Umbilical cord (tissue), 1 donor: ENCODE measurements at regions not wholly inside any gene's neighbourhood (a gene's known extent, or its start where the extent isn't known, plus 50 kb on each side); places are given as distances from the start of the nearest gene placed in this dataset.
"Not testable (repeated sequence)": the region's sequence is repeated elsewhere in the genome, so short reads cannot be mapped to it uniquely, and the experiment has no call there.

Experiments used
- DNase-seq: peaks from one replicate; pipeline ENCODE4 v3.0.0-alpha.2; 2015; ENCODE audit warnings: low spot score

DNA sequence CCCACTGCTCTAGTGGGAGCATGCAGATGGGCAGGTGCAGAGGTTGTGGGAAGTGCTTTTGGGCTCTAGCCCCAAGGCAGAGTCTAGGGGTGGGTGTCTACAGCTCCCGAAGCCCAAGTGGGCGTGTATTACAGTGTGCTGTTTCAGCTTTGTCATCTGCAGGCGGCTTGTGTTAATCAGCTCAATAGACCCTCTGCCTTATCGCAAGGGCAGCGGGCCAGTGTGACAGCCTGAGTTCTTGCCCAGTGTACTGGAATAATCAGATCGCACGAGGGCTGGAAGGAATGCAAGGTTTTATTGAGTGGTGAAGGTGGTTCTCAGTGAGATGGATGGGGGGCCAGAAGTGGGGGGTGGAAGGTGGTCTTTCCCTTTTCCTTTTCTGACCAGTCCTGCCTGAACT is 529.4 kb upstream of the AMOT start:
- DNase-seq: no peak

DNA sequence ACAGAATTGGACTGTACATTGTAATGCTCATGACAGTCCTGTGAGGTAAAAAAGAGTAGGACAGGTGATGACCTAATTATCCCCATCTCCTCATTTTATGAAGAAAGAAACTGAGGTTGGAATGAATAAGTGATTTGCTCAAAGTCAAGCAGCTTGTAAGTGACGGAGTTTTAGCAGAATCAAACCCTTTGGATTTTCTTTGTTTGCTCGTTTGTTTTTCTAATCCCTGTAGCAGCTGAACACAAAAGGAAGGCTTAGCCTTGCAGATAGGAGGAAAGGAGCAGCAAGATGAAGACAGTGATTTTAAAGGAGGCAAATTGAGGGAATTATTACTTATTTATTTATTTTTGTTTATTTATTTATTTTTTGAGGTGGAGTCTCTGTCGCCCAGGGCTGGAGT is 528.4 kb upstream of the AMOT start:
- no peak for DNase-seq

DNA sequence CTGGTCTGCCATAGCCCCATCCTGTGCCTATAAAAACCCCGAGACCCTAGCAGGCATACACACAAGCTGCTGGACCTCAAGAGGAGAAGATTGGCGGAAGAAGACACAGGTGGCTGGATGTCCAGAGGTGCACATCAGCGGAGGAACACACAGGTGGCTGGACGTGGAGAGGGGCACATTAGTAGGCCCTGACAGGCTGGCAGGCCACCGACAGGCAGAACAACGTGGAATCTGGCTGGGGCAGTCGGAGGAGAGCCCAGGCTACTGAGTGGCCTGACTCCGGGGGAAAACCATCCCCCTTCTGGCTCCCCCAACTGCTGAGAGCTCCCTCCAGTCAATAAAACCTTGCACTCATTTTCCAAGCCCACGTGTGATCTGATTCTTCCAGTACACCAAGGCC is 512.5 kb upstream of the AMOT start:
- DNase-seq: no peak

DNA sequence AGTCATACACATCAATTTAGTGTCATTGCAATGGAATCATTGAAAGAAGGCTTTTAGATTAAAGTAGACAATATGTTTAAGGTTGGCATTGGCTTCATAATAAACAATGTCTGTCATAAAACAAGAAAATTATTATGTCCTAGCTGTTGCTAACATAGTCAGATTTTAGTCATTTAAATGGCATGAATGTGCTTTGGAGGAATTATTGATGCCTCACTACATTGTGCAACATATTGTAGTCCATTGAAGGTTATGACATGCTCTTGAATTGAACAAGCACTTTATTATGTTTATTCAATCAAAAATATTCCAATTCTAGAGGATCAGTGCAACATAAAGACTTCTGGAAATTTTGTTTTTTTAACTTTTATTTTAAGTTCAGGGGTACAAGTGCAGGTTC is 489.8 kb upstream of the AMOT start:
- DNase-seq: no peak

DNA sequence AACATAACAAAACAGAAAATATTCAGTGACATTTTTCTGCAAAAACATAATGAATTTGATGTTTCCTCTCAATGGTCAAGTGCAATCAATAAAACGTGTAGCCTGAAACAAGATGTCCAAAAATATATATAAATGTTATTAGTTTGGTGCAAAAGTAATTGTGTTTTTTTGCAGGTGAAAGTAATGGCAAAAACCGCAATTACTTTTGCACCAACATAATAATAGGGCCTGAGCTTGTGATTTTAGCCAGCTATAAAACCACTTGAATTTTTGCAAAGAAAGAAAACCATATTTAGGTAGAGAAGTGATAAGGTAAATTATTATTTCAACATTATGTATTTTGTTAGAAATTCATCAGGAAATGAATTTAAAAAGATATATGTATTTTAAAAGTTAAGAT is 475.3 kb upstream of the AMOT start:
- no peak for DNase-seq

DNA sequence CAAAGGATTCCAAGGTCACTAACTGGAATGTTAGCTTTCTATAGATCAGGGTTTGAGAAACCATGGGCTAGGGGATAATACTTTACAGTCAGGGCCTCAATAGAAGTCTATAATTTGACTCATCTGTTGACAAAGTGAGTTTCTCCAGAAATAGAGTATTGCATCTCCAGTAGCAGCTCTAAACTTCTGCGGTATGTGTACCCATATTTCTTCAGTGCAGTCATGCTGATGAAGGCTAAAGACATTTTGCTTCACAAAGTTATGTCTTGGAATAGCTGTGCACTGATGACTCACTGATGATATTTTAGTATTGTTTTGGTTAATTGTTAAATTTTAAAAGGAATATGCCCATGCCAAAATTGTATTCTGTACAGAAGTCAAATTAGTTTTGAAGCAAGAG is 464.9 kb upstream of the AMOT start:
- no peak for DNase-seq

DNA sequence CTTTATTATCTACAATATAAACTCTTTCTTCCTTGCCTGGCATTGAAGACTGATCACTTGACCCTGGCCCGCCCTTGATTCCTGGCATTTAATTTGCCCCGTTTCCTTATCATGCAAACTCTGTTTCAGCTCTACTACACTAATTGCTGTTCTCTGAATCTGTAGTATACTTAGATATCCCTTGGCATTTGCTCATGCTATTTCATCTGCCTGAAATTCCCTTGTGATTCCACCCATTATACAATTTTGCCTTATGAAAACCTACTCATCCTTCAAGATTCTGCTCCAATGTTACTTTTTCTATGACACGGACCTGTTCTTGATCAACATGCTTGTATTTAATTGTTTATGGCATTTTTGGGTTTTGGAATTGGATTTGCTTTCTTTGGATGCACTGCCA is 459.9 kb upstream of the AMOT start:
- DNase-seq: no peak

DNA sequence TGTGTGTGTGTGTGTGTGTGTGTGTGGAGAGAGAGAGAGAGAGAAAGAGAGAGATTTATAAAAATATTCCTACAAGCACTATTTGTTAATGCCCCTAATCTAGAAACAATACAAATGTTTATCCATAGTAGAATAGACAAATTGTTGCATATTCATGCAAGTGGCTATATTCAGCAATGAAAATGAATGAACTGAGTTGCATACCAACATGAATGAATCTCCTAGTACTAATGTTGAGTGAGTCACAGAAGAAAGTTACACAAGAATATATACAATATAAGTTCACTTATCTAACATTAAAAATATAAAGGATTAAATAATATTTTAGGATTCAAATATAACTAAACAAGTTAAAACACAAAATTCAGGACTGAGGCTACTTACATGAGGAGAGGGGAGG is 456.8 kb upstream of the AMOT start:
- no peak for DNase-seq

DNA sequence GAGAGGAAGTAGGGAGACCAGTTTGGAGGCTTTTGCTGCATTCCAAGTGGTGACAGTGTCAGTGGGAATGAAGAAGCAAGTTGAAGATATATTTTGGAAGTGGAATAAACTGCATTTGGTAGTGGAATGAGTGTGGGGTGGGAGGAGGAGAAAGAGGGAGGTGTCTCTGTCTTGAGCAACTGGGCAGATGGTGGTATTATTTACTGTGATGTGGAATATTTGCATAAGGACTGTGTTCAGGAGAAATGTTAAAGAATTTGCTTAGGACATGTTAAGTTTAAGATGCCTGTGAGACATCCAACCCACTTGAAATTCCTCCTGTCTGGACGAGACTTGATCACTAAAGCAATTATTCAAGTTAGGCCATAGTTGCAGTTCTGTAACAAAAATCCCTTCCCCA is 448.9 kb upstream of the AMOT start:
- DNase-seq: no peak

DNA sequence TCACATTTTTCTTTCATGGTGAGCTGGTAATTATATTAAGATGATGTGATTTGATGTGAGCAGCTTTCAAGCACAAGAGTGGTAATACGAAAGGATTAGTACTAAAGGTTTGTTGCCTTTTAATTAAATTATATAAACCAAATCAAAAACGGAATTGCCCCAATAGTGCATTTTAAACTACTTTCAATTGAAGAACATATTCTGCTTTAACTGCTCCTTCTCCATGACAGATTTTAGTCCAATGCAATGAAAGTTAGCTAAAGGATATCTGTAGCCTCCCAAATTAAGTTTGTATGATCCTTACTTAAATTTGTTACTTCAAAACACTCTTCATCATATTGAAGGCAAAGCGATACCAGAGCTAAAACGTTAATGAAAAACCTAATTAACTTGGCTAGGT is 447.1 kb upstream of the AMOT start:
- DNase-seq: no peak

DNA sequence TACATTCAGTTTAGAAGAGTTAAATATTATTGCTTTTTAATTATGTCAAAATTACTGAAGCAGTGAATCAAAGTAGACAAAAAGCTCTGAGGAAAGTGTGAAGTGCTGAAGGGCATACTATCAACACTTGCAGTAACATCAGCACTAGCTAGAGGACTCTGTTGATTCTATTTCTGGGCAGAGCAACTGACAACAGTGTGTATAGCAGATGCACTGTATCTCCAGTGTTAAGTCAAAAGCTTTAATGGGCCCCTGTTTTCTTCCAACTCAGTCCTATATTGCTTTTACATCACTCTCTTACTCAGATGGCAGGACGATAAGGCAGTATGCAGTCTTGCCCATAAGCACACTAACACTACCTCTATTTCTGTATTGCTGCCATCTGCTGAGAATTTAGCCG is 435.2 kb upstream of the AMOT start:
- no peak for DNase-seq

DNA sequence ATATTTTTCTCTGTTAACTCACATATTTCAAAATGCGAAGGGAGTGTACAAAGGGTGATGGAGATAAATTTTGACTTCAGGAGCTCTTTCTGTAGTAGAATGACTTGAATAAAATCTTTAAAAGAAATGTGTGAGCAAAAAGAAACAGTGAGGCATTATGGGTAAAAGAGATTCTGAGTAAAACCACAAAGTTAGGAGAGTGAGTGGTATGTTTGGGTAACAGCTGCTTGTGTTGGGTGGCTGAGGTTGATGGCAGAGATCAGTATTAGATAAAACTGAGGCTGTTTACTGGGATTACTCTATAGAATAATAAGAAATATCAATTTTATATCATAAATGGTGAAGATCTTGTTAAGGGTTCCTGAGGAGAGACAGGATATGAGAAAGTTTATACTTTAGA is 434.2 kb upstream of the AMOT start:
- DNase-seq: no peak

DNA sequence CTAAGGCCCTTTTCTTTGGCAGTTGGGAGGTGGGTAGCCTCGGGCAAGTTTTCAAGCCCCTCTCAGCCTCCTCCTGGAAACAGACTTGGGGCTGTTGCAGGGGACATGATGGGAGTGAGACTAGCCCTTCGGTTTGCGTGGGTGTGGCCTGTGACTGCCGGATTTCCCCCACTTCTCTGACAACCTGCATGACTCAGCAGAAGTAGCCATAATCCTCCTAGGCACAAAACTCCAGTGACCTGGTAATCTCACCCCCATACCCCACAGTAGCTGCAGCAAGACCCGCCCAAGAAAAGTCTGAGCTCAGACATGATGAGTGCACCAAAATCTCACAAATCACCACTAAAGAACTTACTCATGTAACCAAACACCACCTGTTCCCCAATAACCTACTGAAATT is 433.7 kb upstream of the AMOT start:
- no peak for DNase-seq

DNA sequence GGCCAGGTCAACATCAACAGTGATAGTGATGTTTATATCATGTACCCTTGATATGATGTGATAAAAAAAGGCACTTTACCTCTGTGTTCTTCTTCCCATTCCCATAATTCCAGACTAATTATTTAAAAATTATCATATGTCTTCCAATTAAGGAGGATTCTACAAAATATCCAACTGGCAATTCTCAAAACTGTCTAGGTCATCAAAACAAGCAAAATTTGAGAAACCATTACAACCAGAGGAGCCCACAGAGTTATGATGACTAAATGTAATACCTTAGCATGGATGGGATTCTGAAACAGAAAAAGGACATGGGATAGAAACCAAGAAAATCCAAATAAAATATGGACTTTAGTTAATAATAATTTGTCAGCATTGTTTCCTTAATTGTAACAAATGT is 428.6 kb upstream of the AMOT start:
- no peak for DNase-seq

DNA sequence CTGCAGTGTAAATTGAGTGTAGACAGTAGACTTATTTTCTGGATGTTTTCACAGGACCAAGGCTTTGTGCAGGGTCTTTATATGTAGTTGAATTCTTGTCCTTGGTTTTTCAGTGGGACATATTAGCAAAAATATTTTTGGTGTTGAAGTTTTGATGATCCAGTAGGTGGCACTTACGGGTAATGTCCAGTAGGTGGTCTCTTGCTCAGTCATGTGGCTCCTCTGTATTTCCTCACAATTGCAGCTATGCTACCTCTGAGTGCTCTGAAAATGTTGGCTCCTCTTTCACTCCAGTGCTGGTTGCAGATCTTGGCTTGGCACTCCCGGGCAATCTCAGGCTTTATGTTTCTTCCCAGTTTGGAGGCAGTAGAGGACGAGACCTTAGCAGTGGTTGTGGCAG is 419.8 kb upstream of the AMOT start:
- no peak for DNase-seq

DNA sequence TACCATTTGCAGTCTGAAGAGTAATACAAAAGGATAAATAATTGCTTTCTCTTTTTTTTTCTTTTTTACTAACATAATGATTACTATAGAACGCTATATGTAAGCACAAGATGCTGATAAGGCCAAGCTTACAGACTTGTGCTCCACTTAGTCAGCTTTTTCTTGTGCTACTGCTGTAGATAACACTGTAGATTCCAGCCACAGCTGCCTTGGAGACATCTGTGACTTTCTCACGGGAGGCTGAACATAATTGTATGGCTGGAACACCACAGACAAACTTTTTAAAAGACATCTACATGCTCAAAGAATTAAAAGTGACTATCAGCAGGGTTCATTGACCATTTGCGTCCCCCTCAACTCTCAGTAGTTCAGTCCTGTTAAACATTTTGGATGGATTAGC is 381.7 kb upstream of the AMOT start:
- DNase-seq: no peak

DNA sequence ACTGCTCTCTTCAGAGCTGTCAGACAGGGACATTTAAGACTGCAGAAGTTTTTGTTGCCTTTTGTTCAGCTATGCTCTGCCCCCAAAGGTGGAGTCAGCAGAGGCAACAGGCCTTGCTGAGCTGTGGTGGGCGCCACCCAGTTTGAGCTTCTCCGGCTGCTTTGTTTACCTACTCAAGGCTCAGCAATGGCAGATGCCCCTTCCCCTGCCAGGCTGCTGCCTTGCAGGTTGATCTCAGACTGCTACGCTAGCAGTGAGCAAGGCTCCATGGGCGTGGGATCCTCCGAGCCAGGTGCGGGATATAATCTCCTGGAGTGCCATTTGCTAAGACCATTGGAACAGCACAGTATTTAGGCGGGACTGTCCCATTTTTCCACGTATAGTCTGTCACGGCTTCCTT is 371.4 kb upstream of the AMOT start:
- no peak for DNase-seq

DNA sequence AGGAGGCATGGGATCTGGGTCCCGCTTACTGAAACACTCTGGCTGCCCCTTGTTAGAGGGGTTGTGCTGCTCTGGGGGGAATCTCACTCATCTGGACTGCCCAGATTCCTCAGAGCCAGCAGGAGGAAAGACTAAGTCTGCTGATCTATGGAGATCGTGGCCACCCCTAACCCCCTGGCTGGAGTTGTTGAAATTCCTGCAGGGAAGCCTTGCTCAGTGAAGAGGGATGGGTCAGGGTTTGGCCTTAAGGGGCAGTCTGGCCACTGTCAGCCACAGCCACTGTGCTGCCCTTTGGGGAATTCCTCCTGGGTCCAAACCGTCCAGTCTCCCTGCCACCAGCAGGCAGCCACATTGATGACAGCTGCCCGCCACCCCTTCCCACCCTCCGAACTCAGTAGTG is 362.0 kb upstream of the AMOT start:
- no peak for DNase-seq

DNA sequence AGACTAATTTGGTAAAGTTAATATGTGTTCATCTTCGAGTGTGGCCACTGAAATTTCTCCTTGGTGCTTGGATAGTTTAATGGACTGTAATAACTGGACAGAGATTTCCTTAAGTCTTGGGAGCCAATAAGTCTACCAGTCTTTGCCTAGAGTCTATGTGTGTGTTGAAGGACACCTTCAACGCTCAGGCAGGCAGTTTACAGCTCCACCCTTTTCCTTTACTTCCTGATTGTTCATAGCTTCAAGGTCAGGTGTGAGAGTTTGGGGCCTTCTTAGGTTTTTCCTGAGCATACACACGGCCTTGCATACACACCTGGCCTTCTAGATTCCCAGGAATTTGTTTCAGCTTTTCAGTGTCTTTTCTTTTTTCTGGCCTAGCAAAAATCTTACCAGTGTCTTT is 355.3 kb upstream of the AMOT start:
- DNase-seq: no peak

DNA sequence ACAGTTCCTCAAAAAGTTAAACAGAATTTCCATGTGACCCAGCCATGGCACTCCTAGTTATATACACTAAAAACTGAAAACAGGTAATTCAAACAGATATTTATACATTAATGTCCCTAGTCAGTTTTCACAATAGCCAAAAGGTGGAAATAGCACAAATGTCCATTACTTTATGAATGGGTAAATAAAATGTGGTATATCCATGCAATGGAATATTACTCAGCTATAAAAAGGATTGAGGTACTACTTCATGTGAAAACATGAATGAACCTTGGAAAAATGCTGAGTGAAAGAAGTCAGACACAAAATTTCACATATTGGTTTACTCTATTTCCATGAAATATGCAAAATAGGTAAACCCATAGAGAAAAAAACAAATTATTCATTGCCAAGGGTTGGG is 351.8 kb upstream of the AMOT start:
- no peak for DNase-seq

DNA sequence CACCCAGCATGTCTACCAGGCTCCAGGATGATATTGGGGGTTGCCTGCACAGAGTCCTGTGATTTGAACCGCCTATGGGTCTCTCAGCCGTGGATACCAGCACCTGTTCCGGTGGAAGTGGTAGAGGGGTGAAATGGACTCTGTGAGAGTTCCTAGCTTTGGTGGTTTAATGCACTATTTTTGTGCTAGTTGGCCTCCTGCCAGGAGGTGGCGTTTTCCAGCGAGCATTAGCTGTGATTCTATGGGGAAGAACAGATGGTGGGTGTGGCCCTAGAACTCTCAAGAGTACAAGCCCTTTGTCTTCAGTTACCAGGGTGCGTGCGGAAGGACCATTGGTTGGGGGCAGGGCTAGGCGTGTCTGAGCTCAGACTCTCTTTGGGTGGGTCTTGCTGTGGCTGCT is 316.9 kb upstream of the AMOT start:
- no peak for DNase-seq

DNA sequence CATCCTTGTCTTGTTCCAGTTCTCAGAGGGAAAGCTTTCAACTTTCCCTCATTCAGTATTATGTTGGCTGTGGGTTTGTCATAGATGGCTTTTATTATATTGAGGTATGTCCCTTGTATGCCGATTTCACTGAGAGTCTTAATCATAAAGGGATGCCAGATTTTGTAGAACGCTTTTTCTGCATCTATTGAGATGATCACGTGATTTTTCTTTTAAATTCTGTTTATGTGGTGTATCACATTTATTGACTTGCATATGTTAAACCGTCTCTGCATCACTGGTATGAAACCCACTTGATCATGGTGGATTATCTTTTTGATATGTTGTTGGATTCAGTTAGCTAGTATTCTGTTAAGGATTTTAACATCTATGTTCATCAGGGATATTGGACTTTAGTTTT is 313.7 kb upstream of the AMOT start:
- DNase-seq: not testable (repeated sequence)

DNA sequence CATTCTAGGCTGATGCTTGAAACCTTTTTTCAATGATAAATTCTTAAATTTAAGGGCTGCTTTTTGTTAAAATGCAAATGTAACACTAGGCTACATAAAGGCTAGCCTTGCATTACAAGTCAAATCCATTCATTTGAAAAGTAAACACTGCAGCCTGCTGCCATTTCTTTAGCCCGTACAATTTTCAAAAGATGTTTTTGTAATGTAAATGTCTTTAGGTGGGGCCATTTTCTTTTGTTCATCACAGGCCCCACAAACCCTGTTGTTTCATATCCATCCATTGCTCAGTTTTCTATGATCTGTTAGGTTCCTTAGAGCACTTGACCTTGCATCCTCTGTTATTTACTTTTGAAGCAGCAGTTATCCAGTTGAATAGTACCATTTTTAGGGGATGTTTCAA is 296.2 kb upstream of the AMOT start:
- DNase-seq: no peak

DNA sequence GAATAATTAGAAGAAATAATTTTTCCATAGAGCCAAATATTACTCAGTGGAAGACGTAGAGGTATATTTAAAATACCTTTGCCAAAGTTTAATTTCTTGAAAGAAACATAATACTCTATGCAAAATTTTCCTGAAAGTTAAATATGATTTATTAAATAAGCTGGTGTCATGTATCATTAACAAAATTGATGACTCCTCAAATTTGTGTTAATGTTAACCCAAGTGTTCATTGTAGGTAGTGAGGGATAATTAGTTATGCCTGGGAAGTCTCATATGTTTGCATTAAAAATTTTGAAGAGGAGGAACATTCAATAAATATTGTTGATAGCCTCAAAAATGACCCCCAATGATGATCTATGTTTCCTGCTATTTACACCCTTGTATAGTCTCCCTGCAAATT is 292.7 kb upstream of the AMOT start:
- no peak for DNase-seq

DNA sequence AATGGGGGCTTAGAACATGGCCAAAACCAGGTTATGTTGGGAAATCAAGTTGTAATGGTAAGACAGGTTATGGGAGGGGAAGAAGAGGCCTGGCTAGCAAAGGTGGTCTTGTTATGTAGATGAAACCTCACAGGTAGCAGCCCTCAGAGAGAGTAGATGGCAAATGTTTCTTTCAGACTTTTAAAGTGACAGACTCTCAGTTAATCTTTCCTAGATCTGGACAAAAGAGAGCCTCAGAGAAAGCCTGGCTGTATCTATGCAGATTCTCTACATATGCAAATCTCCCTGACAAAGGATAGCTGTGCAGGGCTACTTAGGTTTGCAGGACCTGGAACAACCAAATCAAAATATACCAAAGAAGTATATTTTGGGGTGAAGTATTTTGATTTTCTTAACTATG is 284.1 kb upstream of the AMOT start:
- no peak for DNase-seq
